ENCODE measurements at regions not wholly inside any gene's neighbourhood (a gene's known extent, or its start where the extent isn't known, plus 50 kb on each side); places are given as distances from the start of the nearest gene placed in this dataset.

DNA sequence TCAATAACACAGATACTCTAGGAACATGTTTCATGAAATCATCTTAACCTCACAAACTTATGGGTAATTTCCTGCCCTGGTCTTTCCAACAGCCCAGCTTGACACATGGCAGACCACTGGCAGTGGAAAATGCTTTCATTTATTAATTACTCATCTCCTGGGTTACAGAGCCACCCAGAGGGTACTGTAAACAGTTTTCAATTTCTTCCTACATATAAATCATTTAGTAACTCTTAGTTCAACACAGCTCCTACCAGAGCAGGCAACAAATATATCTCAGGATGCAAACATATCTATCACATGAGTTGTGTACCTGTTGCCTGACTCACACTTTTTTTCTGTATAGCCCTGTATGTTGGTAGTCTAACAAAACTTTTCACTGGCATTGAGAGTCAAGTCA is 99.2 kb upstream of the VRK2 start:
- no peaks in the 10 kb centered on the region for H3K36me3 ChIP-seq
- H3K4me3 ChIP-seq: no peak overlapping the region
- H3K4me1 ChIP-seq: no peaks in the 10 kb centered on the region
- intact Hi-C loops (cut with DNase I): no loop called here
- TF ChIP-seq, protein P1, sequence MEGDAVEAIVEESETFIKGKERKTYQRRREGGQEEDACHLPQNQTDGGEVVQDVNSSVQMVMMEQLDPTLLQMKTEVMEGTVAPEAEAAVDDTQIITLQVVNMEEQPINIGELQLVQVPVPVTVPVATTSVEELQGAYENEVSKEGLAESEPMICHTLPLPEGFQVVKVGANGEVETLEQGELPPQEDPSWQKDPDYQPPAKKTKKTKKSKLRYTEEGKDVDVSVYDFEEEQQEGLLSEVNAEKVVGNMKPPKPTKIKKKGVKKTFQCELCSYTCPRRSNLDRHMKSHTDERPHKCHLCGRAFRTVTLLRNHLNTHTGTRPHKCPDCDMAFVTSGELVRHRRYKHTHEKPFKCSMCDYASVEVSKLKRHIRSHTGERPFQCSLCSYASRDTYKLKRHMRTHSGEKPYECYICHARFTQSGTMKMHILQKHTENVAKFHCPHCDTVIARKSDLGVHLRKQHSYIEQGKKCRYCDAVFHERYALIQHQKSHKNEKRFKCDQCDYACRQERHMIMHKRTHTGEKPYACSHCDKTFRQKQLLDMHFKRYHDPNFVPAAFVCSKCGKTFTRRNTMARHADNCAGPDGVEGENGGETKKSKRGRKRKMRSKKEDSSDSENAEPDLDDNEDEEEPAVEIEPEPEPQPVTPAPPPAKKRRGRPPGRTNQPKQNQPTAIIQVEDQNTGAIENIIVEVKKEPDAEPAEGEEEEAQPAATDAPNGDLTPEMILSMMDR (IDR thresholded peaks at IDR 0.05): no peak
- no peak for TF ChIP-seq POLR2A (IDR thresholded peaks at IDR 0.05)
- H3K27ac ChIP-seq: no peak overlapping the region
- H3K27me3 ChIP-seq: no peaks in the 10 kb centered on the region
- no peaks in the 10 kb centered on the region for H3K9me3 ChIP-seq
- DNase-seq: no peak

DNA sequence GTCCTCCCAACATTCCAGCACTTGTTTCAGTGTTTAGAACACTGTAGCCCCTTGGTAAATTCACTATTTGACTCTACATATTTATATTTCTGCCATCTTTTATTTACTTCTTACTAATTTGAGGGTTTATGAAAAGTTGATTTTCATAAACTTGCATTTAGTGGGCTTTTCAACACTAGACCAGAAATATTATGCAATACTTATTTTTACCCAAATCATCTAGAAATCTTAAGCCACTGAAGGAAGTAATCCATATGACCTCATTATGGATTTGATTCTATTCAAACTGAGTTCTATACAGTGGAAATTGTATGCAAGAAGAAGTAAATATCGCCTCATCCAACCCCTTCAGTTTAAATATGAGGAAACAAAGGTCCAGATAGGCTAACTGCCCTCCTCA is 92.6 kb upstream of the VRK2 start:
- no peaks in the 10 kb centered on the region for H3K4me1 ChIP-seq
- intact Hi-C loops (cut with DNase I): no loop called here
- TF ChIP-seq, protein P1 (IDR thresholded peaks at IDR 0.05): no peak
- no peak for TF ChIP-seq POLR2A (IDR thresholded peaks at IDR 0.05)
- H3K36me3 ChIP-seq: no peaks in the 10 kb centered on the region
- H3K27ac ChIP-seq: no peak overlapping the region
- WGBS, 2 donors: 85 to 89% methylated on average over 1 of the region's 1 CpG
- no peaks in the 10 kb centered on the region for H3K27me3 ChIP-seq
- H3K9me3 ChIP-seq: no peaks in the 10 kb centered on the region
- DNase-seq: no peak
- no peak overlapping the region for H3K4me3 ChIP-seq

DNA sequence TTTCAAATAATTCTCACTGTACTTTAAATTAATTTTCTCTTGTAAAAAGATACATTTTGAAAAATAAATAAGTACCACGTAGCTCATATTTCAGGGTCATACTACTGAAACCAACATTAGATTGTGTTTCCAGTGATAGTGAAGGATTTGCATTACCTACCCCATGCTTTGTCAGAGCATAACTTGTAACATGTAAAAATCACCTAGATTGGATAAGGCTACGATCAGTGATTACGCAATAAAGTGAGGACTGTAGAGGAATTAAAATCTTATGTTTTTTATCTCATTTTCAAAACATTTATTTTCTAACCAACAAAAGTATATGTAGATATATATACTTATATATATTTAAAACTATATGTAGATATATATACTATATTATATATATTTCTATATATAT is 89.4 kb upstream of the VRK2 start:
- no peaks in the 10 kb centered on the region for H3K27me3 ChIP-seq
- no peak for DNase-seq
- H3K9me3 ChIP-seq: no peaks in the 10 kb centered on the region
- TF ChIP-seq POLR2A (IDR thresholded peaks at IDR 0.05): no peak
- TF ChIP-seq, protein P1 (IDR thresholded peaks at IDR 0.05): no peak
- H3K4me3 ChIP-seq: no peak overlapping the region
- WGBS, 2 donors: 90 to 91% methylated on average over 3 of the region's 3 CpGs
- no peaks in the 10 kb centered on the region for H3K4me1 ChIP-seq
- intact Hi-C loops (cut with DNase I): no loop called here
- H3K27ac ChIP-seq: no peak overlapping the region
- H3K36me3 ChIP-seq: no peaks in the 10 kb centered on the region

DNA sequence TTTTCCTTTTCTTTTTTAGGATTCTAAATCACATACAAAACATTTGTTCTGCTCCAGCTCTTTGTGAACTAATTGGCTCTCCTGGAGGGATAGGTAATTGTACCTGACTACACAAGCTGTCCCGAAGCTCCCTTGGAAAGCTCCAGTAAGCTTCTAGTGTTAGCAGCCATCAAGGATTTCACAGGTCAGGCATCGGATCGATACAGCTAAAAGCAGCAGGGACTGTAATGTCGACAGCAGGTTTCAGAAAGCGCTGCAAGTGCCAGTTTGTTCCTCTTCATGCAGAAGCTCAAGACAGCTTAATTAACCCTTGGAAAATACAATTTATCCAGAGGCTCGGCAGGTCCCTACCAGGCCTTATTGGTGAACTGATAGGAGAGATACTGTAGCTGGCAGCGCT is 87.2 kb upstream of the VRK2 start:
- TF ChIP-seq, protein P1 (IDR thresholded peaks at IDR 0.05): no peak
- no peak for TF ChIP-seq POLR2A (IDR thresholded peaks at IDR 0.05)
- DNase-seq: no peak
- Histone ChIP-seq H3K27me3 (no peaks in the 10 kb centered on the region), H3K4me1 (no peaks in the 10 kb centered on the region), H3K4me3 (no peak overlapping the region), H3K27ac (no peak overlapping the region), H3K36me3 (no peaks in the 10 kb centered on the region), H3K9me3 (no peaks in the 10 kb centered on the region)
- 77 to 79% methylated on average over 7 of the region's 7 CpGs for WGBS, 2 donors
- intact Hi-C loops (cut with DNase I): no loop called here

DNA sequence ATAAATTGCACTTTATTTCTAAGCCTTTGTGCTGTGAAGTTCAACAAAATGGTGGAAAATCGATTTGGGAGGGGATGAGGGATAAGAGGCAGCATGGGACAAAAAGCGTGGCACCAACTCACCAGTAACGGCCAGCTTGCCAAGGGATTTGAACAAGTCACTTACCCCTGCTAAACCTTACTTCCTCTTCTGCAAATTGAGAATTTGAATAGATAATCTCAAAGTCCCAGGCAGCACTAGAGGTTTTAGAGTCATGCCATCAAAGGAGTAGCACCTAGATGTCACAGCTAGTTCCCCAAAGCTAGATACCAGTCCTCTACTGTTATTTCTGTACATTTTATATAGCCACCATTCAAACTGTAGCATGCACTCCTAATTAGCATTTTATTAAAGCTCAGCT is 83.7 kb upstream of the VRK2 start:
- DNase-seq: no peak
- Histone ChIP-seq H3K36me3 (no peaks in the 10 kb centered on the region), H3K27me3 (no peaks in the 10 kb centered on the region), H3K9me3 (no peaks in the 10 kb centered on the region), H3K4me3 (no peak overlapping the region), H3K27ac (no peak overlapping the region), H3K4me1 (no peaks in the 10 kb centered on the region)
- no peak for TF ChIP-seq POLR2A (IDR thresholded peaks at IDR 0.05)
- TF ChIP-seq, protein P1 (IDR thresholded peaks at IDR 0.05): no peak
- WGBS, 2 donors: 73 to 75% methylated on average over 3 of the region's 3 CpGs
- intact Hi-C loops (cut with DNase I): no loop called here

Data from esophagus squamous epithelium (tissue), 5 donors.